Mammary epithelial cell (primary cell): ENCODE measurements at regions not wholly inside any gene's neighbourhood (a gene's known extent, or its start where the extent isn't known, plus 50 kb on each side); places are given as distances from the start of the nearest gene placed in this dataset.

Experiments
- CTCF ChIP-seq, 2 donors: IDR thresholded peaks in 1 of 2; conservative IDR thresholded peaks in 1 of 2; 2 replicates each; pipeline ENCODE4 v1.5.1; 2011 to 2012; ENCODE audit warnings: inconsistent platforms in 2 of 2, low read length in 2 of 2, mild to moderate bottlenecking in 2 of 2, control low read depth in 1 of 2, low read depth in 1 of 2; ENCODE audit not compliant: insufficient read depth in 1 of 2; ENCODE audit errors: extremely low read depth in 1 of 2
- EZH2 ChIP-seq: IDR thresholded peaks from 2 replicates; pipeline ENCODE4 v1.6.1; 2012; ENCODE audit warnings: low read length, inconsistent platforms, borderline replicate concordance

DNA sequence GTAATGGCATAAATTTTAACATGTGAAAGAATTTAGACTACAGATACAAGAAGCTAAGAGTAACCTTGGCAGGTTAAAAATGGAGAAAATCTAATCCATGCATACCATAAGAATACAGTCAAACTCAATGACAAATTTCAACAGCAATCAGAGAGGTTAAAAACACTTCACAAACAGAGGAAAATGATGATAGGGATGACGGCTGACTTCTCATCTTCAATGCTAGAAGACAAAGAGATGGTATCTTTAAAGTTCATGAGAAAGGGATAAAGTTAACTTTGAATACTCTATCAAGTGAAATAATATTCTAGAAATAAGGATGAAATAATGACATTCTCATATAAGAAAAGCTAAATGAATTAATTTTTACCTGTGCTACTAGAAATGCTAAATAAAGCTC, 1130.2 kb upstream of the MIR17HG start:
- TF ChIP-seq CTCF (conservative IDR thresholded peaks at IDR 0.05 in 1 of 2, IDR thresholded peaks at IDR 0.05 in 1 of 2; ENCODE audit: extremely low read depth in 1 of 2, insufficient read depth in 1 of 2, low read depth in 1 of 2, low read length in 2 of 2), result no peak
- no peak for TF ChIP-seq EZH2
